HG03066 (cell line): ENCODE measurements at regions not wholly inside any gene's neighbourhood (a gene's known extent, or its start where the extent isn't known, plus 50 kb on each side); places are given as distances from the start of the nearest gene placed in this dataset.
"Not testable (repeated sequence)": the region's sequence is repeated elsewhere in the genome, so short reads cannot be mapped to it uniquely, and the experiment has no call there.

Experiments
- ATAC-seq: cut with Tn5 transposase; IDR thresholded peaks from one replicate; pipeline ENCODE4 v1.9.1; 2021; ENCODE audit warnings: low read depth; ENCODE audit not compliant: unreplicated experiment

GRCh38 chr12:82300611-82301010 is 57.6 kb downstream of the CCDC59 start:
- ATAC-seq: no peak

GRCh38 chr12:82299319-82300025 is 58.7 kb downstream of the CCDC59 start:
- no peak for ATAC-seq

GRCh38 chr12:82290415-82290814 is 67.8 kb downstream of the CCDC59 start:
- ATAC-seq: no peak

- not testable (repeated sequence) for ATAC-seq
Observed at GRCh38 chr12:82281335-82281734, 76.9 kb downstream of the CCDC59 start.

GRCh38 chr12:82279536-82280058 is 78.6 kb downstream of the CCDC59 start:
- ATAC-seq: no peak

GRCh38 chr12:82277582-82277981 is 80.6 kb downstream of the CCDC59 start:
- no peak for ATAC-seq

- ATAC-seq: no peak
Observed at GRCh38 chr12:82242729-82243128, 115.5 kb downstream of the CCDC59 start.

- no peak for ATAC-seq
Observed at GRCh38 chr12:82225871-82226270, 132.3 kb downstream of the CCDC59 start.

GRCh38 chr12:82223426-82223825 is 134.8 kb downstream of the CCDC59 start:
- ATAC-seq: no peak

- no peak for ATAC-seq
Observed at GRCh38 chr12:82216475-82216874, 141.7 kb downstream of the CCDC59 start.

GRCh38 chr12:82213761-82214160 is 144.4 kb downstream of the CCDC59 start:
- ATAC-seq: no peak

GRCh38 chr12:82210882-82211281 is 147.3 kb downstream of the CCDC59 start:
- ATAC-seq: no peak

GRCh38 chr12:82209533-82209932 is 148.7 kb downstream of the CCDC59 start:
- no peak for ATAC-seq

- no peak for ATAC-seq
Observed at GRCh38 chr12:82207556-82207955, 150.6 kb downstream of the CCDC59 start.

- ATAC-seq: no peak
Observed at GRCh38 chr12:82203086-82203485, 155.1 kb downstream of the CCDC59 start.

- no peak for ATAC-seq
Observed at GRCh38 chr12:82187595-82187994, 170.6 kb downstream of the CCDC59 start.

- ATAC-seq: no peak
Observed at GRCh38 chr12:82187011-82187410, 171.2 kb downstream of the CCDC59 start.

- no peak for ATAC-seq
Observed at GRCh38 chr12:82186282-82186681, 171.9 kb downstream of the CCDC59 start.

- no peak for ATAC-seq
Observed at GRCh38 chr12:82184844-82185243, 173.3 kb downstream of the CCDC59 start.

- ATAC-seq: no peak
Observed at GRCh38 chr12:82182601-82183190, 175.5 kb downstream of the CCDC59 start.

- no peak for ATAC-seq
Observed at GRCh38 chr12:82176761-82177490, 181.3 kb downstream of the CCDC59 start.
